ENCODE measurements at regions not wholly inside any gene's neighbourhood (a gene's known extent, or its start where the extent isn't known, plus 50 kb on each side); places are given as distances from the start of the nearest gene placed in this dataset.

DNA sequence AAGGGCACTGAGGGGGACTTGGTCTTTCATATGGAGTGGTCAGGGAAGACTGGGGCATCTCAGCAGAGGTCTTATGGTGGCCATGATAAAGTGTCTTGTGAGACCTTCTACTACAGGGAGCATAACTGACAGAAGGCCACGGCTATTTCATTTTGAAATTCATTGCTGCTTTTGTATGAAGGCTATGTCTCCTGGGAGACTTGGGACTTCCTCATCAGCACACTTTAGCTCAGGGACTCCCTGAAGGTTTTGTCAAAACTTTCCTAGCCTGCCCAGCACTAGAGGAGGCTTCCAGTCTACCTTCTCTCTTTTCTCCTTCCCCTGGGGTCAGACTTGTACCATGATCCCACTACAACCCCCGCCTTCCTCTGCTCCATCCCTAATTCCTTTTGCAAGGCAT is 77.2 kb upstream of the RASGRF1 start:
- TF ChIP-seq, protein P1, sequence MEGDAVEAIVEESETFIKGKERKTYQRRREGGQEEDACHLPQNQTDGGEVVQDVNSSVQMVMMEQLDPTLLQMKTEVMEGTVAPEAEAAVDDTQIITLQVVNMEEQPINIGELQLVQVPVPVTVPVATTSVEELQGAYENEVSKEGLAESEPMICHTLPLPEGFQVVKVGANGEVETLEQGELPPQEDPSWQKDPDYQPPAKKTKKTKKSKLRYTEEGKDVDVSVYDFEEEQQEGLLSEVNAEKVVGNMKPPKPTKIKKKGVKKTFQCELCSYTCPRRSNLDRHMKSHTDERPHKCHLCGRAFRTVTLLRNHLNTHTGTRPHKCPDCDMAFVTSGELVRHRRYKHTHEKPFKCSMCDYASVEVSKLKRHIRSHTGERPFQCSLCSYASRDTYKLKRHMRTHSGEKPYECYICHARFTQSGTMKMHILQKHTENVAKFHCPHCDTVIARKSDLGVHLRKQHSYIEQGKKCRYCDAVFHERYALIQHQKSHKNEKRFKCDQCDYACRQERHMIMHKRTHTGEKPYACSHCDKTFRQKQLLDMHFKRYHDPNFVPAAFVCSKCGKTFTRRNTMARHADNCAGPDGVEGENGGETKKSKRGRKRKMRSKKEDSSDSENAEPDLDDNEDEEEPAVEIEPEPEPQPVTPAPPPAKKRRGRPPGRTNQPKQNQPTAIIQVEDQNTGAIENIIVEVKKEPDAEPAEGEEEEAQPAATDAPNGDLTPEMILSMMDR (IDR thresholded peaks at IDR 0.05; ENCODE audit: insufficient read depth, low read depth, low read length): no peak
- no peak for TF ChIP-seq EZH2 (IDR thresholded peaks at IDR 0.05; ENCODE audit: insufficient read depth, low read length)

Data from astrocyte (in vitro differentiated cells and primary cell).